BLaER1 (cell line): ENCODE measurements at regions not wholly inside any gene's neighbourhood (a gene's known extent, or its start where the extent isn't known, plus 50 kb on each side); places are given as distances from the start of the nearest gene placed in this dataset.
"Not testable (repeated sequence)": the region's sequence is repeated elsewhere in the genome, so short reads cannot be mapped to it uniquely, and the experiment has no call there.

Source experiments
- H3K27ac ChIP-seq: shearing (Covaris generic); formaldehyde crosslinking; 2 replicates; pipeline ENCODE4 v1.8.1; 2022
- H3K27me3 ChIP-seq: shearing (Covaris generic); formaldehyde crosslinking; 2 replicates; pipeline ENCODE4 v1.8.1; 2022
- H3K36me3 ChIP-seq: shearing (Covaris generic); formaldehyde crosslinking; 2 replicates; pipeline ENCODE4 v1.8.1; 2022
- H3K4me1 ChIP-seq: shearing (Covaris generic); formaldehyde crosslinking; 2 replicates; pipeline ENCODE4 v1.8.1; 2022
- H3K4me2 ChIP-seq: shearing (Covaris generic); formaldehyde crosslinking; 2 replicates; pipeline ENCODE4 v1.8.1; 2022
- H3K4me3 ChIP-seq: shearing (Covaris generic); formaldehyde crosslinking; 2 replicates; pipeline ENCODE4 v1.8.1; 2022
- H3K9ac ChIP-seq: shearing (Covaris generic); formaldehyde crosslinking; 2 replicates; pipeline ENCODE4 v1.8.1; 2022
- H3K9me3 ChIP-seq: shearing (Covaris generic); formaldehyde crosslinking; 2 replicates; pipeline ENCODE4 v1.8.1; 2022
- H4K20me1 ChIP-seq: shearing (Covaris generic); formaldehyde crosslinking; 2 replicates; pipeline ENCODE4 v1.8.1; 2022
- Cebpa-rat ChIP-seq: shearing (Covaris generic); IDR thresholded peaks from 2 replicates; pipeline ENCODE4 v1.8.1; 2022

- Histone ChIP-seq H3K9me3 (peaks cover 12% of the 10 kb centered on the region), H3K27me3 (no peaks in the 10 kb centered on the region), H3K4me2 (no peak overlapping the region), H4K20me1 (no peaks in the 10 kb centered on the region), H3K4me1 (no peaks in the 10 kb centered on the region), H3K4me3 (no peak overlapping the region), H3K9ac (no peak overlapping the region), H3K27ac (no peak overlapping the region), H3K36me3 (no peaks in the 10 kb centered on the region)
- no peak for TF ChIP-seq Cebpa-rat
Measured at GRCh38 chr7:123327661-123328060, 127.9 kb upstream of the SLC13A1 start.

- no peaks in the 10 kb centered on the region for H3K27me3 ChIP-seq
- no peak overlapping the region for H3K27ac ChIP-seq
- H4K20me1 ChIP-seq, result no peaks in the 10 kb centered on the region
- no peaks in the 10 kb centered on the region for H3K36me3 ChIP-seq
- no peaks in the 10 kb centered on the region for H3K4me1 ChIP-seq
- peak; percentile 55; the same call in 1 of the 2 replicates for TF ChIP-seq Cebpa-rat
- H3K4me2 ChIP-seq, result no peak overlapping the region
- no peak overlapping the region for H3K4me3 ChIP-seq
- no peak overlapping the region for H3K9ac ChIP-seq
- peaks cover 21% of the 10 kb centered on the region for H3K9me3 ChIP-seq
Measured at GRCh38 chr7:123324283-123324682, 124.5 kb upstream of the SLC13A1 start.

DNA sequence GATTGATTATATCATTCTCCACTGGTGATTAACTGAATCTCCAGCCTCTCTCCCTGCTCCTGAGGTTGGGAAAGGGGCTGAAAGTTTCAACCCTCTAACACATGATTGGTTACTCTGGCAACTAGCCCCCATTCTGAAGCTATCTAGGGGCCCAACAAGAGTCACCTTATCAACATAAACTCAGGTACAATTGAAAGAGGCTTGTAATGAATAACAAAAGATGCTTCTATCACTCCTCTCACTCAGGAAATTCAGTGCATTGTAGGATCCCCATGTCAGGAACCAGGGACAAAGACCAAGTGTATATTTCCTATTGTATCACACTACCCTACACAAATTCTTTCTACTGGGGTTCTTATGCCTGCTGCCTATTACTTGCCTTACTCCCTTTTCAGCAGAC, 123.9 kb upstream of the SLC13A1 start:
- Histone ChIP-seq H3K9me3 (peaks cover 21% of the 10 kb centered on the region), H4K20me1 (no peaks in the 10 kb centered on the region), H3K27ac (no peak overlapping the region), H3K27me3 (no peaks in the 10 kb centered on the region), H3K4me2 (no peak overlapping the region), H3K9ac (no peak overlapping the region), H3K4me1 (no peaks in the 10 kb centered on the region), H3K4me3 (no peak overlapping the region), H3K36me3 (no peaks in the 10 kb centered on the region)
- no peak for TF ChIP-seq Cebpa-rat

DNA sequence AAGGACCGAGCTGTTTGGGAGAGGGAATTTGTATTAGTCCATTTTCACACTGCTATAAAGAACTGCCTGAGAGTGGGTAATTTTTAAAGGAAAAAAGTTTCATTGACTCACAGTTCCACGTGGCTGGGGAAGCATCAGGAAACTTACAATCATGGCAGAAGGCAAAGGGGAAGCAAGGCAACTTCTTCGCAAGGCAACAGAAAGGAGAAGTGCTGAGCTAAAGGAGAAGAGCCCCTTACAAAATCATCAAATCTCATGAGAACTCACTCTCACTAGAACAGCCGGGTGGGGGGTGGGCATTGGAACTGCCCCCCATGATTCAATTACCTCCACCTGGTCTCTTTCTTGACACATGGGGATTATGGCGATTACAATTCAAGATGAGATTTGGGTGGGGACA, 121.8 kb upstream of the SLC13A1 start:
- H3K36me3 ChIP-seq, H4K20me1 ChIP-seq, H3K9ac ChIP-seq, H3K4me1 ChIP-seq, H3K4me2 ChIP-seq, H3K27ac ChIP-seq, H3K4me3 ChIP-seq, H3K27me3 ChIP-seq: not testable (repeated sequence)
- peaks cover 21% of the 10 kb centered on the region for H3K9me3 ChIP-seq

GRCh38 chr7:123319911-123320310, 120.1 kb upstream of the SLC13A1 start:
- no peak overlapping the region for H3K4me3 ChIP-seq
- H3K4me2 ChIP-seq, result no peak overlapping the region
- H3K9me3 ChIP-seq, result peaks cover 21% of the 10 kb centered on the region
- H3K36me3 ChIP-seq, result no peaks in the 10 kb centered on the region
- H3K27ac ChIP-seq, result no peak overlapping the region
- no peaks in the 10 kb centered on the region for H4K20me1 ChIP-seq
- no peaks in the 10 kb centered on the region for H3K4me1 ChIP-seq
- H3K27me3 ChIP-seq, result no peaks in the 10 kb centered on the region
- no peak for TF ChIP-seq Cebpa-rat
- H3K9ac ChIP-seq, result no peak overlapping the region

GRCh38 chr7:123314886-123315285, 115.1 kb upstream of the SLC13A1 start:
- Histone ChIP-seq H3K36me3 (no peaks in the 10 kb centered on the region), H3K27me3 (no peaks in the 10 kb centered on the region), H3K9ac (no peak overlapping the region), H3K9me3 (no peaks in the 10 kb centered on the region), H4K20me1 (no peaks in the 10 kb centered on the region), H3K27ac (no peak overlapping the region), H3K4me1 (no peaks in the 10 kb centered on the region), H3K4me2 (no peak overlapping the region), H3K4me3 (no peak overlapping the region)
- TF ChIP-seq Cebpa-rat, result no peak

DNA sequence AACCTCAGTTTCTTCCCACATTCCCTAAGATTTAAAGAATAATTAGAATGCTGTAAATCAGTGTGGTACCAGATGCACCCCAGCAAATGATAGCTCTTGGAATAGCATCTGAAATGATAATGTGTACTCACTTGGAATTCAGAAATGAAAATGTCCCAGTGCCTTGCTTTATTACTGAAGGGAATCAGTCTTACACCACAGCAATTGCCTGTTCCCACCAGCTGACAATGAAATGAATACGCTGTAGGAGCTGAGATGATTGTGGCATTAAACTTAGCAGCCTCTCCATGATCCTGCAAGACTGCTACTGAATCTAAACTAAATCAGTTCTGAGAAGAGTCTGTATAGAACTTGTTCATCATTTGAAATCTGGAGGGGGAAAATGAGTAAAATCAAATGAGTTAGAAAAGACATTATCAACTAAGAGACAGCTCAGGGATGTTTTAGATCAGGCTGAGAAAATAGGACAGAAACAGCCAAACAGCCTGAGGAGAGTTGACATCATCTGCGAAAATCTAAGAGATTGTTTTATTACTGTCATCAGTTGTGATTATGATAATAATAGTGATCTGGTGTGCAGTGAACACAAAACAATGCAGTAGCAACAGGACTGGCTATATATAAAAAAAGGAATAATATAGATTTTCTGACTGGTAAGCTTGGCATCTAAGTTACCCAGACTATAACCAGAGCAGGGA, 108.6 kb upstream of the SLC13A1 start:
- no peaks in the 10 kb centered on the region for H3K36me3 ChIP-seq
- TF ChIP-seq Cebpa-rat, result no peak
- no peaks in the 10 kb centered on the region for H3K27me3 ChIP-seq
- H3K4me2 ChIP-seq, result no peak overlapping the region
- H3K9ac ChIP-seq, result no peak overlapping the region
- no peaks in the 10 kb centered on the region for H3K9me3 ChIP-seq
- no peaks in the 10 kb centered on the region for H4K20me1 ChIP-seq
- H3K27ac ChIP-seq, result no peak overlapping the region
- H3K4me3 ChIP-seq, result no peak overlapping the region
- no peaks in the 10 kb centered on the region; the same call in 1 of the 2 replicates for H3K4me1 ChIP-seq

DNA sequence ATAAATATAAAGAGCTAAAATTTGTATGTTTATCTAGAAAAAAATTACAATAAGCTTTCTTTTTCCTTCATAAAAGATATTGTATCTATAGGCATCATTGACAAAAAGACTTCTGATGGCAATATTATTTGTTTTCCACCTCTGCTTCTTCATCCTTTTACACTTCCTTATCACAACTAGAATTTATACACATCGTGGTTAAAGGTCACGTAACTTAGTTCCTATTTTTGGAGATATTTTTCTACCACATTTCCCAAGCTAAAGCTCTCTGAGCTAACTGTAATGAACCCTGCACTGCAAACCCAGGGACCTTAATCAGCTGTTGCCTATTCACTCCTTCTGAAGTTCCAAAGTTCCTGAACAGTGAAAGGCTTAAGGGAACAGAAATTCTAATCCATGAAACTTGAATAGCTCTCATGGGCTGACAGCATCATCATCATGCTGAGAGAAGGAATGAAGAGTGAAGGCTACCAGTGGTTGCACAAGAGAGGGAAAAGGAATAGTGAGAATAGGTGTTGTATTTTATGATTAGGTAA, 106.1 kb upstream of the SLC13A1 start:
- Histone ChIP-seq H3K36me3 (no peaks in the 10 kb centered on the region), H3K27me3 (no peaks in the 10 kb centered on the region), H3K9ac (no peak overlapping the region), H4K20me1 (no peaks in the 10 kb centered on the region), H3K4me3 (no peak overlapping the region), H3K4me1 (no peaks in the 10 kb centered on the region; the same call in 1 of the 2 replicates), H3K4me2 (no peak overlapping the region), H3K9me3 (no peaks in the 10 kb centered on the region), H3K27ac (no peak overlapping the region)
- no peak for TF ChIP-seq Cebpa-rat

DNA sequence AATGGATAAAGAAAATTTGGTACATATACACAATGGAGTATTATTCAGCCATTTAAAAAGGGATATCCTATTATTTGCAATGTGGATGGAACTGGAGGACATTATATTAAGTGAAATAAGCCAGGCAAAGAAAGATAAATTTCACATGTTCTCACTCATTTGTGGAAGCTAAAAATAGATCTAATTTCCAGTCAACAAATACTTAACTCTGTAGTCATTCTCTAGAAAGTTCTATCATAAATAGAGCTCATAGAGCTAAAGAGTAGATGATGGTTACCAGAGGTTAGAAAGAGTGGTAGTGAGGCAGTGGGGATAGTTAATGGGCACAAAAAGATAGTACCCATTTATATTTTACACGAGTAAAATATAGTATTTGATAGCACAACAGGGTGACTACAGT, 104.2 kb upstream of the SLC13A1 start:
- Histone ChIP-seq H3K9ac (no peak overlapping the region), H3K27me3 (no peaks in the 10 kb centered on the region), H4K20me1 (no peaks in the 10 kb centered on the region), H3K27ac (no peak overlapping the region), H3K4me2 (no peak overlapping the region), H3K9me3 (no peaks in the 10 kb centered on the region), H3K4me1 (no peaks in the 10 kb centered on the region; the same call in 1 of the 2 replicates), H3K4me3 (no peak overlapping the region), H3K36me3 (no peaks in the 10 kb centered on the region)
- TF ChIP-seq Cebpa-rat, result no peak

- H3K4me1 ChIP-seq, result no peaks in the 10 kb centered on the region
- H3K9ac ChIP-seq, result no peak overlapping the region
- H3K27ac ChIP-seq, result no peak overlapping the region
- H3K4me2 ChIP-seq, result no peak overlapping the region
- no peaks in the 10 kb centered on the region for H3K9me3 ChIP-seq
- H3K27me3 ChIP-seq, result no peaks in the 10 kb centered on the region
- no peaks in the 10 kb centered on the region for H4K20me1 ChIP-seq
- no peaks in the 10 kb centered on the region for H3K36me3 ChIP-seq
- H3K4me3 ChIP-seq, result no peak overlapping the region
- TF ChIP-seq Cebpa-rat, result no peak
Measured at GRCh38 chr7:123296965-123297364, 97.2 kb upstream of the SLC13A1 start.
